Keratinocyte (primary cell): ENCODE measurements at regions not wholly inside any gene's neighbourhood (a gene's known extent, or its start where the extent isn't known, plus 50 kb on each side); places are given as distances from the start of the nearest gene placed in this dataset.
A peak's percentile ranks its signal among the peaks of the same experiment; 100 is the strongest.

Experiments
- DNase-seq: peaks from one replicate; pipeline ENCODE4 v3.0.0-alpha.2; 2011; ENCODE audit warnings: low read depth, missing footprints, low spot score
- FAIRE-seq: peaks from 2 replicates; lab custom pipeline; 2011; peaks lifted over from hg19 to GRCh38; lab: Jason Lieb, UNC
- H2AFZ ChIP-seq: 2 replicates; pipeline ENCODE4 v1.6.0; 2012; ENCODE audit warnings: low read length, control low read depth, inconsistent platforms; ENCODE audit not compliant: control insufficient read depth
- H3K27ac ChIP-seq: 2 replicates; pipeline ENCODE4 v1.5.1; 2011; ENCODE audit warnings: low read length; ENCODE audit not compliant: control insufficient read depth, insufficient read depth
- H3K27me3 ChIP-seq: 3 replicates; pipeline ENCODE4 v1.6.0; 2011; ENCODE audit warnings: low read length; ENCODE audit not compliant: control insufficient read depth, insufficient read depth; ENCODE audit errors: extremely low read depth
- H3K36me3 ChIP-seq, 2 experiments: 2 replicates in 1 of 2; 3 replicates in 1 of 2; pipeline ENCODE4 v1.5.1; 2011; ENCODE audit warnings: low read length in 2 of 2, mild to moderate bottlenecking in 1 of 2; ENCODE audit not compliant: control insufficient read depth in 2 of 2, insufficient read depth in 2 of 2; ENCODE audit errors: extremely low read depth in 1 of 2
- H3K4me1 ChIP-seq: 3 replicates; pipeline ENCODE4 v1.5.1; 2011; ENCODE audit warnings: low read length; ENCODE audit not compliant: control insufficient read depth, insufficient read depth; ENCODE audit errors: extremely low read depth
- H3K4me2 ChIP-seq: 3 replicates; pipeline ENCODE4 v1.6.0; 2011; ENCODE audit warnings: low read depth, low read length; ENCODE audit not compliant: control insufficient read depth, insufficient read depth; ENCODE audit errors: extremely low read depth
- H3K4me3 ChIP-seq, 3 experiments: fragments of 200-600 bp in 1 of 3; sonication (generic) in 1 of 3; 2 replicates in 2 of 3; 3 replicates in 1 of 3; pipeline ENCODE4 v1.5.1; 2011 to 2016; ENCODE audit warnings: low read length in 3 of 3, mild to moderate bottlenecking in 3 of 3, control low read depth in 2 of 3, inconsistent platforms in 1 of 3, low read depth in 1 of 3, mixed read lengths in 1 of 3, mixed run types in 1 of 3, moderate library complexity in 1 of 3; ENCODE audit not compliant: control insufficient read depth in 2 of 3, insufficient read depth in 2 of 3; ENCODE audit errors: extremely low read depth in 1 of 3
- H3K79me2 ChIP-seq: 2 replicates; pipeline ENCODE4 v1.6.0; 2012; ENCODE audit warnings: low read length; ENCODE audit not compliant: control insufficient read depth, insufficient read depth
- H3K9ac ChIP-seq: 3 replicates; pipeline ENCODE4 v1.6.0; 2011; ENCODE audit warnings: low read length; ENCODE audit not compliant: control insufficient read depth, insufficient read depth; ENCODE audit errors: extremely low read depth
- H3K9me1 ChIP-seq: 3 replicates; pipeline ENCODE4 v1.6.0; 2011; ENCODE audit warnings: low read length; ENCODE audit not compliant: control insufficient read depth, insufficient read depth; ENCODE audit errors: extremely low read depth
- H3K9me3 ChIP-seq: 2 replicates; pipeline ENCODE4 v1.5.1; 2012; ENCODE audit warnings: low read depth, low read length; ENCODE audit not compliant: control insufficient read depth
- H4K20me1 ChIP-seq: 3 replicates; pipeline ENCODE4 v1.6.0; 2011; ENCODE audit warnings: low read length; ENCODE audit not compliant: control insufficient read depth, insufficient read depth; ENCODE audit errors: extremely low read depth
- EZH2 ChIP-seq: IDR thresholded peaks from one replicate; pipeline ENCODE4 v1.6.1; 2012; ENCODE audit warnings: inconsistent platforms, mild to moderate bottlenecking, low read length, moderate library complexity
- dilution Hi-C: fragments of 300-500 bp; cut with MboI; formaldehyde crosslinking; loops from one replicate; pipeline ENCODE4 v1.7.0; 2020; ENCODE audit warnings: low sequenced_read_pairs; ENCODE audit not compliant: extremely low pct_ligation_motif_present
- TF ChIP-seq, protein P1 (sequence below), 3 experiments: IDR thresholded peaks in 1 of 3; conservative IDR thresholded peaks in 1 of 3; optimal IDR thresholded peaks in 1 of 3; 2 replicates in 2 of 3; 3 replicates in 1 of 3; pipeline versions ENCODE3 to v1.5.1; 2011; ENCODE audit warnings: low read length in 3 of 3, mild to moderate bottlenecking in 3 of 3, moderate library complexity in 2 of 3, control low read depth in 1 of 3, inconsistent platforms in 1 of 3; ENCODE audit not compliant: insufficient read depth in 2 of 3; ENCODE audit errors: extremely low read depth in 1 of 3

DNA sequence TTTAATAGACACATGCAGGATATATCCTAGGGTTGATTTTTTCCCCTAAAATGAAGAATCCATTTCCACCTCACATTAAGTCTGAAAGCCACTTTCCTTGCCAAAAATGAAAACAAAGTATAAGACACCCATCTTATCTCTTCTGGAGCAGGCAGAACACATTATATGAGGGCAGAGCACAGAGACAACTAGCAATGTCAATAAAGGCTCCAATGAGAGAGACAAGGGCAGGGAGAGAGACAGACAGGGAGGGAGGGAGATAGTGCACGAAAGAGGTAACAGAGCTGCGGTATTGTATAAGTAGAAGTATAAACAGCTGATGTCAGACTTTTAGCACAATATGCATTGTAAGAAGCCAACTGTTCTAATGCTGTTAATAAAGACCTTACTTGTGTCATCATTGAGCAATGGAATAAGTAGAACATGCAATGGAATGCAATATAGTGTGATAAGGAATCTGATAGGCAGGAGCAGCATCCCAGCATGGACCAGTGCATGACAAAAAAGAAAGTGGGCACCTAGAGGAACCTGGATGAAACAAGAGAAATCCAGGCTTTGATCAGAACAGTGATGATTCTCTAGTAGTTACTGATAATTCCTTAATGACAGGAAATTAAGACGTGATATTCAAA is 150.6 kb upstream of the TCF4 start:
- H3K27me3 ChIP-seq, result no peaks in the 10 kb centered on the region
- DNase-seq (no peak), FAIRE-seq (no peak)
- no peak overlapping the region for H3K27ac ChIP-seq
- no peak for TF ChIP-seq EZH2
- TF ChIP-seq, protein P1, sequence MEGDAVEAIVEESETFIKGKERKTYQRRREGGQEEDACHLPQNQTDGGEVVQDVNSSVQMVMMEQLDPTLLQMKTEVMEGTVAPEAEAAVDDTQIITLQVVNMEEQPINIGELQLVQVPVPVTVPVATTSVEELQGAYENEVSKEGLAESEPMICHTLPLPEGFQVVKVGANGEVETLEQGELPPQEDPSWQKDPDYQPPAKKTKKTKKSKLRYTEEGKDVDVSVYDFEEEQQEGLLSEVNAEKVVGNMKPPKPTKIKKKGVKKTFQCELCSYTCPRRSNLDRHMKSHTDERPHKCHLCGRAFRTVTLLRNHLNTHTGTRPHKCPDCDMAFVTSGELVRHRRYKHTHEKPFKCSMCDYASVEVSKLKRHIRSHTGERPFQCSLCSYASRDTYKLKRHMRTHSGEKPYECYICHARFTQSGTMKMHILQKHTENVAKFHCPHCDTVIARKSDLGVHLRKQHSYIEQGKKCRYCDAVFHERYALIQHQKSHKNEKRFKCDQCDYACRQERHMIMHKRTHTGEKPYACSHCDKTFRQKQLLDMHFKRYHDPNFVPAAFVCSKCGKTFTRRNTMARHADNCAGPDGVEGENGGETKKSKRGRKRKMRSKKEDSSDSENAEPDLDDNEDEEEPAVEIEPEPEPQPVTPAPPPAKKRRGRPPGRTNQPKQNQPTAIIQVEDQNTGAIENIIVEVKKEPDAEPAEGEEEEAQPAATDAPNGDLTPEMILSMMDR (optimal IDR thresholded peaks at IDR 0.05 in 1 of 3, IDR thresholded peaks at IDR 0.05 in 1 of 3, conservative IDR thresholded peaks at IDR 0.05 in 1 of 3; ENCODE audit: extremely low read depth in 1 of 3, insufficient read depth in 2 of 3, low read length in 3 of 3), result no peak
- H3K9ac ChIP-seq, result no peak overlapping the region
- dilution Hi-C loops, result no loop called here
- H3K79me2 ChIP-seq, result no peaks in the 10 kb centered on the region
- H3K4me3 ChIP-seq, result no peak overlapping the region
- no peaks in the 10 kb centered on the region for H4K20me1 ChIP-seq
- H3K9me3 ChIP-seq, result no peaks in the 10 kb centered on the region
- no peak overlapping the region for H2AFZ ChIP-seq
- H3K9me1 ChIP-seq, result no peaks in the 10 kb centered on the region
- H3K4me2 ChIP-seq, result no peak overlapping the region
- H3K4me1 ChIP-seq, result no peaks in the 10 kb centered on the region
- no peaks in the 10 kb centered on the region for H3K36me3 ChIP-seq

GRCh38 chr18:55737781-55738468 is 149.9 kb upstream of the TCF4 start:
- no peak for DNase-seq
- Histone ChIP-seq H3K79me2 (no peaks in the 10 kb centered on the region), H3K9me3 (no peaks in the 10 kb centered on the region), H2AFZ (no peak overlapping the region), H3K27ac (no peak overlapping the region), H4K20me1 (no peaks in the 10 kb centered on the region), H3K4me2 (no peak overlapping the region), H3K27me3 (no peaks in the 10 kb centered on the region), H3K4me3 (no peak overlapping the region), H3K9ac (no peak overlapping the region), H3K9me1 (no peaks in the 10 kb centered on the region), H3K4me1 (no peaks in the 10 kb centered on the region), H3K36me3 (no peaks in the 10 kb centered on the region)
- TF ChIP-seq, protein P1 (optimal IDR thresholded peaks at IDR 0.05 in 1 of 3, IDR thresholded peaks at IDR 0.05 in 1 of 3, conservative IDR thresholded peaks at IDR 0.05 in 1 of 3; ENCODE audit: extremely low read depth in 1 of 3, insufficient read depth in 2 of 3, low read length in 3 of 3), result no peak
- no peak for TF ChIP-seq EZH2
- peak; percentile 13 for FAIRE-seq
- dilution Hi-C loops, result no loop called here
